HG03039 (cell line): ENCODE measurements at regions not wholly inside any gene's neighbourhood (a gene's known extent, or its start where the extent isn't known, plus 50 kb on each side); places are given as distances from the start of the nearest gene placed in this dataset.

Experiments
- ATAC-seq: cut with Tn5 transposase; IDR thresholded peaks from one replicate; pipeline ENCODE4 v1.9.1; 2021; ENCODE audit warnings: mild to moderate bottlenecking, moderate library complexity; ENCODE audit not compliant: unreplicated experiment

DNA sequence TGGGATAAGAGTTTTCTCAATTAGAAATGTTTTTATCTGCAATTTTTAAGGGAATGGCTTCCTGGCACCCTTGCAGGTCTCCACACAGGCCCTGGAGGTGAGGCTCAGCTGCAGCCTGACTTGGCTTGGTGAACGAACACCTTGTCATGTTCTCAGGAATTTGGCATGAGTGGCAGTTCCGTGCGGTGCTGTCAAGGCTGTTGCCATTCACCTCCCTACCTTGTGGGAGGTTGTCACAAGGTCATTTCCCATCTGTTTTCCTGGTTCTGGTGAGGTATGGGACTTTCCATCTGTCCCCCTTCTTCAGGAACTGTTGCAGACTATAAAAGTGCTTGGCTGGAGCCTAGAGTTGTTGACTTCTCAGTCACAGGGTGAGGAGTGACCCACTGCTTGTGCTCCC, 82.9 kb downstream of the ELOVL4 start:
- ATAC-seq, result no peak

DNA sequence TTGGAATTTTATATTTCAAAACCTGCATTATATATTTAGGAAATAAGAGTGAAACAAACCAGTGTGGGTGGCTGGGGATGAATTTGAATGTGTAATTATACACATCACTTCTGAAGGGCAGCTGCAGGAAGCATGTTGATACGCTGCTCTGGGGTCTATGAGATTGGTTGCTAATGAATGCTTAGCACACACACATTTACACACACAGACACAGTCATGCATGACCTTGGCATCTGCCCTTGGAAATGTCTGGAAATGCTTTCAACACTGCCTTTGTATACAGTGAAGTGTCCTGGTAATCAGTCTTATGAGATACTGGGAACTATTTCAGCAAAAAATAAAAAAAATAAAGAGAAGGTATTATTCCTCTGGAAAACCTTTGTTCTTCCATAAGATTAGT, 83.4 kb downstream of the ELOVL4 start:
- ATAC-seq, result no peak

GRCh38 chr6:79863566-79863965, 83.8 kb downstream of the ELOVL4 start:
- no peak for ATAC-seq

GRCh38 chr6:79862711-79863110, 84.6 kb downstream of the ELOVL4 start:
- no peak for ATAC-seq

DNA sequence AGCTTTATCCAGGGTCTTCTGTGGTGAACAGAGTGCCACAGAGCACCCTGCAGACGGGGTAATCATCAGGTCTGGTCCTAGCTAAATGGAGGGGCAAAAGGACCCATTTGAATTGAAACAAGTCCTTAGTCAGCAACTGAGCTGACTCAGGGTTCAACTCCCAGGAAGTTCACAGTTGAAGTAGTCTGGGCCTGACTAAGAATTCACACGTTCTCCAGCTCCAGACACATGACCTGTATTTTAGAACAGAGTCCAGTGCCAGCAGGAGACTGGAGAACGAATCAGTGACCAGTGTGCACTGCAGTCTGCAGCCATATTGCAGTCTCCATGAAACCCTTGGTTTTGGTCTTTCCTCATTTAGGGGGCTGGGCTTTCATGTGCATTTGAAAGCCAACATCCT, 85.2 kb downstream of the ELOVL4 start:
- no peak for ATAC-seq

DNA sequence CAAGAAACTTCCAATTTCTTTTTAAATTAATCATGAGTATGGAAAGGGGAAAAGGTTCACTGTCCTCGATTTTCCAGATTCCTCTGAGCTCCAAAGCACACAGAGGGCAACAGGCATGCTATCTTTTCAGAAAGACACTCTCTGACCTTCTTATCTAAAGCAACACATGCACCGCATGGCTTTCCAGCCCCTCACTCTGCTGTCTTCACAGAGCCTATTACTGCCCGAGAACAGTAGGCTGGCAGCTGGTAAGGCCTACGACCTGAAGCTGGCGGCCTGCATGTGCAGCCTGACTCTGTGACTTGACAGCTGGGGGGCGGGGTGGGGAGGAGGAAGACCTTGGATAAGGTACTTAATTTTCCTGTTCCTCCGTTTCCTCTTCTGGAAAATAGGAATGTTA, 86.3 kb downstream of the ELOVL4 start:
- ATAC-seq, result no peak

- ATAC-seq, result no peak
These were observed 99.9 kb downstream of the ELOVL4 start for GRCh38 chr6:79847426-79847825.

DNA sequence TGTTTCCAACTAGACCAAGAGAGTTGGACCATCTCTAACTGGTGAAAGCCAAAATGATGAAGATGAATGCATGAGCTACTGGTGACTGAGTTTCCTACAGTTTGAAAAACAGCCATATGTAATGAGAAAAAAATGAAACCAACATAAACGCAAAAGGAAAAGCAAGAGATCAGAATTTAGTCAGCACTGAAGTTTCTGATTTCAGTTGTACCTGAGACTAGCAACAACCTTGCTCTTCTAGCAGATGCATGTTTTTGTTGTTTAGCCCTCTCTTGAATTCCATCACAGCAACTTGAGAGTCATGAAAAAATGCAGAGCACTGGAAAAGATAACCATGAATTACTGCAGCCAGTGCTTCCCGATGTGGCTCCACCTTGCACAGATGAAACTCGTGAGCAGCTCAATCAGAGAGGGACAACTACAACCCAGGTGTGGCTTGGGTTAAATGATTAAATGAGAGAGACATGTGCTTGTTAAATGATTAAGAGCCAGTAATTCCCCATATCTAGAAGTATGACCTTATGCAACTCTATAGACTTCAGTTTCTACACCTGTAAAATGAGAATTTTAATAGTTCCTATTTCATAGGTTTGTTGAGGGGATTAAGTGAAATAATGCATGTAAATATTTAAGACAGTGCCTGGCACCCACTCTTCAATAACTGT, 104.8 kb downstream of the ELOVL4 start:
- no peak for ATAC-seq

DNA sequence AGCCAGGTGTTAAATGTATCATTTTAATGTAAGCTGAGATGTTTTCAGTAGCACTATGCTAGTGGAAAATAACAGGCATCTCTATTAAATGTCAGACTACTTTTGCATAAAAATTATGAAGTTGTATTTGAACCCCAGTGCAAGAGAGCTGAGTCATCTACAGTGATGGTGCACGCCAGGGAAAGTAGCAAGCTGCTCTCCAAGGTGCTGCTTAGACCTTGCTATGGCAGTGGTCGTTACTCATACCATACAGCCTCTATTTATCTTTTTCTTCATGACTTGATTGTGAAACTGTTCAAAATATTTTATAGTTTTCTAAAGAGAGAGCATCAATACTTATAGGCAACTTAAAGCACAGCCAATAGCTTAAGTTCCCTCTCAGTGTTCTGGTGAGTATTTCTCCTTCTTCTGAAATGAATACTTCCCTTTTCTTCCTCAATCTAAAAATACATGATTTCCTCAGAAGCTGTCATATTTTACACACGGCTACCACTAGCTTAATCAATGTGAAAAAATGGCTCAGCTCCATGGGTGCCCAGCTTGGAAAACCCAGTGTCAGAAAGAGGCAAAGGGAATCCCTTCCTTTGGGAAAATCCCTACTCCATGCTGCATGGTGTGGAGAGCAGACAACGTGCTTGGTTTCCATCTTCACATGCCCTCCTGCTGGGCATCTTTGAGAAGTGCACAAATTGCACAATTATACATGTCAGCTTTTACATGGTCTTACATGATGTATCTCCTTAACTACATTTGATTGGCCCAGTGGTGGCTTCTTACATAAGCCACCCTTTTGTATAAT, 105.6 kb downstream of the ELOVL4 start:
- no peak for ATAC-seq

DNA sequence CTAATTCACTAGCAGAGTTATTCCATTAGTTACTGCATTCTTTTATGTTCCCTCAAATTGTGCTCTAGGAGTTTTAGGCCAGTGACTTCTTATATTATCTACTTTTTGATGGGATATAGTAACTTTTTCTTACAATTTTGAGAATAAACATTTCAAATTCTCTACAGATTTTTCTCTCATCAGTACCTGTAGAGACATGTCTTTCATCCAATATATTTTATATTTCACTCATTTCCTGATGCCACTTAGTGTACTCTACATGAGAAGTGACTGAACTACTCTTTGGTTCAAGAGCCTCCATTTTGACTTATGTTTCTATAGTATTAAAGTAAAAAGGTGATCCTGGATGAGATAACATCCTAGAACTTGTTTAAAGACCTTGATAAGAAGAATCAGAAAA, 108.5 kb downstream of the ELOVL4 start:
- ATAC-seq, result no peak

GRCh38 chr6:79833964-79834284, 113.4 kb downstream of the ELOVL4 start:
- ATAC-seq, result no peak

GRCh38 chr6:79833264-79833963, 113.9 kb downstream of the ELOVL4 start:
- no peak for ATAC-seq

GRCh38 chr6:79832723-79833122, 114.6 kb downstream of the ELOVL4 start:
- ATAC-seq, result no peak

- no peak for ATAC-seq
These were observed 123.2 kb downstream of the ELOVL4 start for GRCh38 chr6:79824202-79824601.

GRCh38 chr6:79821859-79822258, 125.5 kb downstream of the ELOVL4 start:
- ATAC-seq, result no peak

- ATAC-seq, result no peak
These were observed 128.9 kb downstream of the ELOVL4 start for GRCh38 chr6:79818471-79818870.

DNA sequence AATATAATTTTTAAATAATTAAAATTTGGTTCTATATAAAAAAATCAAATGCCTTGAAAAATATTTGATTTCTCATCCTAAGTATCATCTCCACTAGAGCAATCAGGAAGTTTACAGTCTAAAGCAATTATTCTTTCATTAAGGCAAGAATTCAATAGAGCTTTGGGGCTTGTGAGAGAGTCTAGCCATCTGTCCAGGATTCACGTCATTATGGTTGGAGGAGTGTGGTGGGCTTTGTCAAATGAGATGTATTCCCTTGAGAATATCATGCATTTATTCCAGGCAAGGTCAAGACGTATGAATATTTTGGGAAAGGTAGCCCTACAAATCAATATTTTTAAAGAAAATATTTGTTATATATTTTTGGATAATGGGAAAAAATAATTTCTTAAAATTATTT, 132.4 kb downstream of the ELOVL4 start:
- ATAC-seq, result no peak

DNA sequence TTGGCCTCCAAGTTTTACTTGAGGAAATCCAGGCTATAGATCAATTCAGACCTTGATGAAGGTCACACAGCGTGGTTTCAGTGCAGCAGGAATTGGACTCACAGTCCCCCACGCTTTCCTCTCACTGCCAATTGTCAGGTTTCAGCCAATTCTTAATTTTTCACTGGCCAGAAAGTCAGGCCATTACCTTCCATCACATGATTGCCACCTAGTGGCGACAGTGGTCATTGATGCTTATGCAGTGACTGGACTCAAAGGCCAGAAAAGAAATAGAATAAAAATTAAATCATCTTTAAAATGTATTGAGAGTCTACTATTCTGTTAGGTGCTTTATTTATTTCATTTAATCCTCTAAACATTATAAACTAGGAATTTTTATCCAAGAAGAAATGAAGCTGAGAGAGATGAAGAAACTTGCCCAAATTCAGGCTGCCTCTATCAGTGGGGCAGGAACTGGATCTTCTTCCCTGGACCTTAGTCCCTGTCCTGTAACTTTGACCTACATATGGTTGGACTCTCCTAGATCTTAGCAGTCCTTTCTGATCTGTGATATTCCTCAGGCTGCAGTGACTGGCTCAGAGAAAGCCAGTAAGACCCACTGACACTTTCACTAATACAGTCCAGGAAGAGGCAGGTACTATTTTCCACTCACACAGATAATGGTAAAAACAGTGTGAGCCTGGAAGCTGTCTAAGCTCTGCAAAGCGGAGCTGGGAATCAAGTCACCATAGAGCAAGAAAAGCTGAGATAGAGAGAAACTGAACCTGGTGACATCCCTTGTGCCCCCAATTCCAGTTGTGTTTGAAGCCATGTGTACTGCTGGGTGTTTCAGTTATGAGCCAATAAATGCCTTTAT, 133.3 kb downstream of the ELOVL4 start:
- ATAC-seq, result peak; percentile 92

DNA sequence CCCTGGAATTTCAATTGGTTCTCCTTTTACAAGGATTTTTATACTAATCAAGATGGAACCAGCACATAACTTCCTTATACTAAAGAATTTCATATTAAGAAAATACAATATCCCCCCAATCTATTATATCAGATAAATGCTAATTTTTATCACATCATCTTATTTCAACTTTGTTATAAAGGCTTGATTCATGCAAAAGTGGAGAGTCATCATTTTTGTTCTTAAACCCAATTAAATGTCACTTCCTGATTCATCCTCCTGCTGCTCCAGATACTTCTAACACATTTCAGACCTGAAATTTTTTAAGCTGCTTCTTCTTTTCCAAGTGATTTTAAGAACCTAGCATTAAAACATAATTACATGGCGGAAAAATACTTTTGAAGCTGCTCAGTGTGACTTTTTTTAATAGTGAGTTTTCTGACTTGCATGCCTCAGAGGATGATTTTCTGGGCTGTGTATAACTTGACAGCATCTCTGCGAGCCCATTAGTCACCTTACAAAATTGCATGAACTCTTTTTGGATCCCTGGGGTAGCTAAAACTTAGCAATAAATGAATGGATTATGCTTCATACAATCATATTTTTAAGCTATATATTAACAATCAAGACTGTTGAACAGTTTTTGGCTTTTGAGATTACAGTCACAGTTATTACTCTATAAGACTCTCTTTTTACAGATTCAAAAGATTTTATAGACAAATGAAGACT, 134.1 kb downstream of the ELOVL4 start:
- ATAC-seq, result no peak

GRCh38 chr6:79812195-79812594, 135.2 kb downstream of the ELOVL4 start:
- no peak for ATAC-seq

- ATAC-seq, result no peak
These were observed 136.5 kb downstream of the ELOVL4 start for GRCh38 chr6:79810871-79811270.
